SIG-M5 treated with dmso at 0.1 percent for 504 hours (cell line): ENCODE measurements at regions not wholly inside any gene's neighbourhood (a gene's known extent, or its start where the extent isn't known, plus 50 kb on each side); places are given as distances from the start of the nearest gene placed in this dataset.
"Not testable (repeated sequence)": the region's sequence is repeated elsewhere in the genome, so short reads cannot be mapped to it uniquely, and the experiment has no call there.

ENCODE experiments used
- DNase-seq: peaks from one replicate; lab custom pipeline; 2025; ENCODE audit not compliant: unreplicated experiment; lab: John Stamatoyannopoulos, UW

DNA sequence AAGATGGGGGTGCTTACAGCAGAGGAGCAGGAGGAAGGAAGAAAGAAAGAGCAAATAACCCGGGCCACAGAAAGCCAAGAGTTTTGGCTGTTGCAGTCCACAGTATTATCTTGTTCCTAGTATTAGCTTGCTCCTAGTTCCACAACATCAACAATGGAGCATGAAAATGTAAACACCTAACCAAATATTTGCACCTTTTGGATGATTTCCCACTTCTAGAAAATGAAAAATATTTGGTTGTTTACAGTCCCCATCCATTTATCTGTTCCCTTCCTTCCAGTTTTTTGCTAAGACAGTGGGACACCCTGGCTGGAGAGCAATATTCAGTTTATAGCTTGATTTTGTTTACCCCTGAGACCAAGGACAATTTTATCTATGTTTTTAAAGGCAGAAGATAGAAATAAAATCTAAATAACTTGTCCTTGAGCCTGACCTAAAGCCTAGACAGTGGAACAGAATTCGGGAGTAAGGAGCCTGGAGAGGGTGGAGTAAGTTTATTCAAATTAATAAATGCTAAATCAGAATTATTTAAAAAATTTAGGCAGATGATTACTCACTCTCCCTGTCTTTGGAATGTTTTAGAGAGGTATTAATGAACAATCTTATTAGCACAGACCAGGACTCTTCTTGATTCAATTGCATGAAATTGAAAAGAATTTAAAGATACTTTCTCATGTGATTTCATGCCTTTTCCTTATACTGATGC, 51.6 kb downstream of the RESF1 start:
- no peak for DNase-seq

GRCh38 chr12:32012249-32012785, 53.1 kb downstream of the RESF1 start:
- DNase-seq, result no peak

GRCh38 chr12:32015036-32015435, 55.8 kb downstream of the RESF1 start:
- DNase-seq, result no peak

- DNase-seq, result no peak
Measured at GRCh38 chr12:32016680-32017482, 57.7 kb downstream of the RESF1 start.

DNA sequence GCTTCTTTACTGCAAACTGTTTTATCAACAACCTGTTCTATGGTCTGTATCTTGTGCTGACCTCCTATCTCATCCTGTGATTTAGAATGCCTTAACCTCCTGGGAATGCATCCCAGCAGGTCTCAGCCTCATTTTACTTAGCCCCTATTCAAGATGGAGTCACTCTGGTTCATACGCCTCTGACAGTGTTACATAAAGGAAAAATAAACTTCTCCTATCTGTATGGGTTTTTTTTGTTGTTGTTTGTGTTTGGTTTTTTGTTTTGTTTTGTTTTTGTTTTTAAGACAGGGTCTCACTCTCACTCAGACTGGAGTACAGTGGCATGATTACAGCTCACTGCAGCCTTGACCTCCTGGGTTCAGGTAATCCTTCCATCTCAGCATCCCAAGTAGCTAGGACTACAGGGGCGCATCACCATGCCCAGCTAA, 62.1 kb downstream of the RESF1 start:
- no peak for DNase-seq

DNA sequence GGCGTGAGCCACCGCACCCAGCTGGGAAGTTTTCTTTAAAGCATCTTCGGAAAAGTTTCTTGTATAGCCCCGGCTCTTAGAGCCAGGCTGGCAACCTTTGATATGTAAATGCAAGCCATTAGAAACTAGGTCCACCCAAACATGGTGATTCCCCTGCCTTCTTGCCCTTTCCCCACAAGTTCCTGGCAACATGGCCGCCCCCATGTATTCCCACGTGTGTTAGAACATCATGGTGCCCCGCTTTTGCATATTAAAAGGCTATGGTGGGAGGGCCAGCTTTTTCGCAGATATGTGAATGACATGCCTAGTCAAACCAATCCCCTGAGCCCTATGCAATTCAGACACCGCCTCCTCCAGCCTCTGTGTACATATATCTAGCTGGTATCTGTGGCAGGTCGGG, 63.2 kb downstream of the RESF1 start:
- DNase-seq, result not testable (repeated sequence)

- not testable (repeated sequence) for DNase-seq
Measured at GRCh38 chr12:32023861-32024260, 64.6 kb downstream of the RESF1 start.

GRCh38 chr12:32024884-32025592, 65.8 kb downstream of the RESF1 start:
- DNase-seq, result no peak

- no peak for DNase-seq
Measured at GRCh38 chr12:32025906-32026305, 66.7 kb downstream of the RESF1 start.

DNA sequence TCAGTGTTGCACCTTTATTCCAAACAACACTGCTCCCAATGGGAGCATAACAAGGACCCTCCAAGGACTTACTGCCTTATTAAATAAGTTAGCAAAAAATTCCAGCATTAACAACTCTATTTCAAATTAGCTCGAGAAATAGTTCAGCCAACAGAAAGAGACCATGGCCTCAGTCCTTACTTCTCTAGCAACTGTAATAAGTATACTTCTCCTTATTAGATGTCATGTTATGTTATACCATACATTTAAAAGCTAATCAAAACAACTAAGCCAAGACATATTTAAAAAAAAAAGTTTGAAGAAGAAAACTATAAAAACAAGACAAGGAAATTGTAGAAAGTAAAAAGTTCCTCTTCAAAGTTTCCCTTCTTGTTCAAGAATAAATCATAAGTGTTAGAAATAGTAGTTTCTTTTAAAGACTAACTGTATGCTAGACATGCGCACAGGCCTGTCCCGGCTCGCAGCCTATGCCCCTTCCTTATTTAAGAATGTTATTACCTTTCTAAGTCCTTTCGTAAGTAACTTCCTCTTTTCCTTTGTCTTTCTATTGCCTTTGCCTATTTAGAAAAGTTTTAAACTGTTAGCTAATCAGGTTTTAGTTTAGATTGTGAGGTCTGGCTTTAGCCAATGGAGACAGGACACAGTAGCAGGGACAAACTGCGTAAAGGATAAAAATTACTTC, 68.6 kb downstream of the RESF1 start:
- peak; percentile 71 for DNase-seq

- no peak for DNase-seq
Measured at GRCh38 chr12:32030151-32030550, 70.9 kb downstream of the RESF1 start.

DNA sequence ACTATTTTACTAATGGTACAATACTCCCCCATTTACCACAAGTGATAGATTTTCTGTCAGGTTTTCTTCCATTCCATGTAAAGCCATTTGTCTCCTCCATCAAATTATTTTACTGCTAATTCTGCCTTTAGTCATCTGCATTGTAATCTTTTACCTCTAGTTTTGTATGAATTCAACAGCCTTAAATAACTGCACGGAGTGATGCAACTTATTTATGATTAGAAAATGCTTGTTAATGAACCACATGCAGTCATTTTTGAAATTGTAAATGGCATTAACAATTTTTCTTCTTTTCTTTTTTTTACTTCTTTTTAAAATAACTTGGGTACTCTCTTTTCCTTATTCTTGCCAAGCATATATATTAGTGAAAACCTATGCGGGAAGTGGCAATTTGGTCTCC, 71.5 kb downstream of the RESF1 start:
- no peak for DNase-seq

DNA sequence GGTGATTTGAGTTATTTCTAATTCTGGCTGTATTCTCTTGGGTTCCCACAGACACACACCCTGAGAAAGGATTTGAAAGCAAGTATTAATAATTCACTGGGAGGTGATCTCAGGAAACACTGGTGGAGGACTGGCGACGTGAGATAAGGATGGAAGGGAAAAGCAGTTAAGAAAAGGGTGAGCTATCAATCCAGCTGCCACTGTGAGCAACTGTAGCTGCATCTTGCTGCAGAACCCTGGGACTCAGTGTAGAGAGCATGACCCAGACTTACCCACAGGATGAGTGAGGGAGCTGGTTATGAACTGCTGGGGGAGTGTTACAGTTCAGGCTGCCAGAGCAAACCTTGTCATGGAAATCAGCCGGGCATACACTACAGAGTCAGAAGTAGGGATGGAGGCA, 71.9 kb downstream of the RESF1 start:
- DNase-seq, result no peak

GRCh38 chr12:32032205-32032810, 73.1 kb downstream of the RESF1 start:
- no peak for DNase-seq

DNA sequence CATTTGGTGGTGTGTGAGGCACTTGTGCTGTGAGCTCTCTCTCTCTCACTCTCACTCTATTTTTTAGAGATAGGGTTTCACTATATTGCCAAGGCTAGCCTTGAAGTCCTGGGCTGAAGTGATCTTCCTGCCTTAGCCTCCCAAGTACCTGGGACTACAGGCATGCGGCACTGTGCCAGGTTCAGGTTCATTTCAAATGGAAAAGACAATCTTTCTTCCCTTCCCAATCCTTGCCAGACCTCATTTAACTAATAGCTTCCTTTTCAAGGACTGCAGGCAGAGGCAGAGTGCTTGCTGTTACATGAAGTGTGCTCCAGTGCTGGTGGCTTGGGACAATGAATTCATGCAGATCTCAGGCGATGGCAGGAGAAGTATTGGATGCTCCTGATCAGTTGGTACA, 73.2 kb upstream of the BICD1 start:
- DNase-seq, result no peak

- no peak for DNase-seq
Measured at GRCh38 chr12:32034045-32034444, 72.6 kb upstream of the BICD1 start.

GRCh38 chr12:32036477-32037263, 70.0 kb upstream of the BICD1 start:
- DNase-seq, result no peak

- no peak for DNase-seq
Measured at GRCh38 chr12:32039347-32039746, 67.3 kb upstream of the BICD1 start.

GRCh38 chr12:32039917-32040575, 66.6 kb upstream of the BICD1 start:
- DNase-seq, result no peak
